ENCODE measurements at regions not wholly inside any gene's neighbourhood (a gene's known extent, or its start where the extent isn't known, plus 50 kb on each side); places are given as distances from the start of the nearest gene placed in this dataset.

- TF ChIP-seq POLR2A (IDR thresholded peaks at IDR 0.05) = no peak
- TF ChIP-seq CTCF (IDR thresholded peaks at IDR 0.05) = no peak
- intact Hi-C loops (cut with DNase I; ENCODE audit: low total_unique reads) = no loop called here
- WGBS, 2 donors = 50 to 63% methylated on average over 1 of the region's 1 CpG
Observed at GRCh38 chr2:138112536-138112935, 148.3 kb downstream of the HNMT start.

DNA sequence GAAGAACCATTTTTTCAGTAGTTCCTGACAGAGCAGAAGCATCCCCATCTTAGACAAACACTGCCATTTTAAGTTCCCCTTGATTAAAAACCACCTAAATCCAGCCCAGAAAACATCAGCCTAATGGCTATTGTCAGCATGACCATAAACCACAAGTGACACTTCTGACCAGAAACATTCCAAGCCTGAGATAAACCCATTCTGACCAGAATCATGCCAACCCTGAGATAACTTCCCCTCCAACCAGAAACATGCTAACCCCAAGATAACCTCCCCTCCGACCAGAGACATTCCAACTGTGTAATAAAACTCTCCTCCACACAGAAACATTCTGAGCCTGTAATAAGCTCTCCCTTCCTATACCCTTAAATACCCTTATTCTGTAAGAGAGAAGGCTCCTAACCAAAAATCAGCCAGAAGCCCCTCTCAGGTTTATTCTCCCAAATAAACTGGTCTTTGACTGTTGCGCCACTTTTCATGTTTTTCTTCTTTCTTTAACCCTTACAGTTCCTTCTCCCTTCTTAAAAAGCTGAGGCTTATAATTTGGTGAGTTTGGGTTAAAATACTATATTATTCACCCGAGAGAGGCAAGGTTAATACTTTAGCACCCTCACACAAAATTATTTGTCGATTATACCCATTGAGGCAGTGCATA lies 149.7 kb downstream of the HNMT start:
- intact Hi-C loops (cut with DNase I; ENCODE audit: low total_unique reads) = no loop called here
- DNase-seq (ENCODE audit: low spot score in 2 of 2) = no peak
- no peak for TF ChIP-seq CTCF (IDR thresholded peaks at IDR 0.05)
- no peak for TF ChIP-seq POLR2A (IDR thresholded peaks at IDR 0.05)
- H3K4me3 ChIP-seq (ENCODE audit: low read depth, poor library complexity, severe bottlenecking) = no peak overlapping the region
- WGBS, 2 donors = 93% methylated on average over 4 of the region's 4 CpGs

More at GRCh38 chr2:138112536-138112935, 148.3 kb downstream of the HNMT start:
- DNase-seq (ENCODE audit: low spot score in 2 of 2) = no peak
- H3K4me3 ChIP-seq (ENCODE audit: low read depth, poor library complexity, severe bottlenecking) = no peak overlapping the region

DNA sequence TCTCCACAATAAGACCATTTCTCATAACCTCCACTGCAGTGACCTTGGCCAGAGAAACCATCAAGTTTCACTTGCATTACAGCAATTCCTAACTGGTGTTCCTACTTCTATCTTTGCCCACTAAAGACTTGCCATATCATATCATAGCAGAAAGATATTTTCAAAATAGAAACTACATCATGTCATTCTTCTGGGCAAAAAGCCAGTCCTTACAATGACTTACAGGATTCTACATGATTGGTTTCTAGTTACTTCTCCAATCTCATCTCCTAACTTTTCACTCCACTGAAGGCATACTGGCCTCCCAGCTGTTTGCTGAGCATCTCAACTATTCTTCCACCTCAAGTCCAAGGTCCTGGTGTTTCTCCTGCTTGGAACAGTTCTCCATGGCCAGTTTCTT lies 151.4 kb downstream of the HNMT start:
- intact Hi-C loops (cut with DNase I; ENCODE audit: low total_unique reads) = no loop called here

GRCh38 chr2:138116456-138116855 lies 152.2 kb downstream of the HNMT start:
- no peak for DNase-seq (ENCODE audit: low spot score in 2 of 2)
- TF ChIP-seq CTCF (IDR thresholded peaks at IDR 0.05) (no peak), POLR2A (IDR thresholded peaks at IDR 0.05) (no peak)
- intact Hi-C loops (cut with DNase I; ENCODE audit: low total_unique reads) = no loop called here
- H3K4me3 ChIP-seq (ENCODE audit: low read depth, poor library complexity, severe bottlenecking) = no peak overlapping the region
- 73 to 84% methylated on average over 4 of the region's 4 CpGs for WGBS, 2 donors

More for the DNA sequence above, 151.4 kb downstream of the HNMT start:
- DNase-seq (ENCODE audit: low spot score in 2 of 2) = no peak
- TF ChIP-seq POLR2A (IDR thresholded peaks at IDR 0.05) (no peak), CTCF (IDR thresholded peaks at IDR 0.05) (no peak)
- no peak overlapping the region for H3K4me3 ChIP-seq (ENCODE audit: low read depth, poor library complexity, severe bottlenecking)

DNA sequence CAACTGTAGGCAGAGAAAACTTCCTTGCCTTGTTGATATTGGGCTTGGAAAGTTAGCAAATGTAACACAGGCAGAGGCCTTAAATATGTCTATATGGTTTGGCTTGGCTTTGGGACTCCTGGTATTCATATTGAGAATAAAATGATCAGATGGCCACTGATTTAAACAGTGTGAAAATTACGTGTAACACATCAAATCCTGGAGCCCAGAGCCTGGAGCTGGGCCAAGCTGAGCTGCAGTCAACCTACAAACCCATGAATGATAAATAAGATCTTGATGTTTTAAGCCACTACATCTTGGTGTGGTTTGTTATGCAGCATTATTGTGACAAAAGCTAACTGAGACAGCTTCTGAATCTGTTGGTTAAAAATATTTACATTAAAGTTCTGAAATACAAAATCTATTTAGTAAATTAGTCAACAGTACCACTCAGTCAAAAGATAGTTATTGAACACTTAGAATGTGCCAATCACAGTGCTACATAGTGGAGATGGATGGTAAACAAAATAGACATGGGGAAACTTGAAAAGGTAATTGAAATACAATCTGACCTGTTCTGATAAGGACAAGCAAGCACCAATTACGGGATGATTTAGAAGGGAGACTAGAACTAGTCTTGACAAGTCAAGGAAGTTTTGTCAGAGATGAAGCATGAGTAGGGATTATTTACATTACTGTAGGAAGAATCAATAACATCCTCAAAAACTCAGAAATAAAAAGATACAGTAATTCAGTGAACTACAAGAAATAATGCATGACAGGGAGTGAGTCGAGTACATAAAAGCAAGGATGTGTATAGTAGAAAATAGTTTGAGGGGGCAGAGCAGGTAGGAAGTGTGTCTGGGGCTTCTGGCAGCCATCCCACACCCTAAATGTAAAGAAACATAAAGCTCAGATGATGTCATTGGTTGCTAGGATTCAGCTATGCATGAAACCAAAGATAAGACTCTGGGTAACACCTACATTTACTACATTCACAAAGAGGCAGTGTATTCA lies 157.7 kb downstream of the HNMT start:
- intact Hi-C loops (cut with DNase I; ENCODE audit: low total_unique reads) = no loop called here
- no peak for DNase-seq (ENCODE audit: low spot score in 2 of 2)
- H3K4me3 ChIP-seq (ENCODE audit: low read depth, poor library complexity, severe bottlenecking) = no peak overlapping the region
- TF ChIP-seq CTCF (IDR thresholded peaks at IDR 0.05) (no peak), POLR2A (IDR thresholded peaks at IDR 0.05) (no peak)
- WGBS, 2 donors = 52 to 62% methylated on average over 3 of the region's 3 CpGs

Measured in lower leg skin (tissue), 4 donors.